ACC112 (cell line): ENCODE measurements at regions not wholly inside any gene's neighbourhood (a gene's known extent, or its start where the extent isn't known, plus 50 kb on each side); places are given as distances from the start of the nearest gene placed in this dataset.

Source experiments
- H2AFZ ChIP-seq: fragments of 200-600 bp; sonication (generic); one replicate; pipeline ENCODE4 v1.6.0; 2017; ENCODE audit warnings: antibody characterized with exemption, low read length; ENCODE audit not compliant: unreplicated experiment
- H3K27ac ChIP-seq: fragments of 200-600 bp; sonication (generic); 2 replicates; pipeline ENCODE4 v1.5.1; 2014; ENCODE audit warnings: low read depth, mild to moderate bottlenecking, antibody characterized with exemption, low read length, moderate library complexity
- H3K27me3 ChIP-seq: fragments of 200-600 bp; sonication (generic); 2 replicates; pipeline ENCODE4 v1.6.1; 2014; ENCODE audit warnings: mild to moderate bottlenecking, antibody characterized with exemption, low read length, moderate library complexity, mixed read lengths; ENCODE audit not compliant: insufficient read depth
- H3K36me3 ChIP-seq: fragments of 200-600 bp; sonication (generic); 2 replicates; pipeline ENCODE4 v1.6.1; 2016; ENCODE audit warnings: mild to moderate bottlenecking, antibody characterized with exemption, low read length, moderate library complexity, mixed read lengths; ENCODE audit not compliant: insufficient read depth
- H3K4me1 ChIP-seq: fragments of 200-600 bp; sonication (generic); one replicate; pipeline ENCODE4 v1.6.1; 2016; ENCODE audit warnings: low read length, mixed read lengths; ENCODE audit not compliant: insufficient read depth, unreplicated experiment, control insufficient read depth
- H3K4me3 ChIP-seq: fragments of 200-600 bp; sonication (generic); 2 replicates; pipeline ENCODE4 v1.5.1; 2014; ENCODE audit warnings: mild to moderate bottlenecking, low read depth, low read length
- H3K79me2 ChIP-seq: fragments of 200-600 bp; sonication (generic); one replicate; pipeline ENCODE4 v1.6.0; 2016; ENCODE audit warnings: low read length; ENCODE audit not compliant: control insufficient read depth, unreplicated experiment, insufficient read depth

- Histone ChIP-seq H3K36me3 (no peaks in the 10 kb centered on the region), H2AFZ (no peak overlapping the region), H3K79me2 (no peaks in the 10 kb centered on the region), H3K4me1 (peaks cover 8% of the 10 kb centered on the region), H3K4me3 (no peak overlapping the region), H3K27me3 (no peaks in the 10 kb centered on the region), H3K27ac (no peak overlapping the region)
These were observed 87.9 kb downstream of the CHST2 start for GRCh38 chr3:143207338-143207961.

GRCh38 chr3:143208976-143209714 lies 89.6 kb downstream of the CHST2 start:
- Histone ChIP-seq H3K4me3 (no peak overlapping the region), H3K27me3 (no peaks in the 10 kb centered on the region), H3K4me1 (peaks cover 4% of the 10 kb centered on the region), H3K79me2 (no peaks in the 10 kb centered on the region), H3K36me3 (no peaks in the 10 kb centered on the region), H2AFZ (no peak overlapping the region), H3K27ac (no peak overlapping the region)

GRCh38 chr3:143209715-143210059 lies 90.1 kb downstream of the CHST2 start:
- H2AFZ ChIP-seq: no peak overlapping the region

GRCh38 chr3:143210141-143210540 lies 90.6 kb downstream of the CHST2 start:
- Histone ChIP-seq H2AFZ (no peak overlapping the region), H3K4me1 (peaks cover 4% of the 10 kb centered on the region)

More at GRCh38 chr3:143209715-143210059, 90.1 kb downstream of the CHST2 start:
- no peaks in the 10 kb centered on the region for H3K79me2 ChIP-seq
- peaks cover 4% of the 10 kb centered on the region for H3K4me1 ChIP-seq
- no peak overlapping the region for H3K27ac ChIP-seq
- no peaks in the 10 kb centered on the region for H3K36me3 ChIP-seq
- no peaks in the 10 kb centered on the region for H3K27me3 ChIP-seq
- H3K4me3 ChIP-seq: no peak overlapping the region

GRCh38 chr3:143215059-143215458 lies 95.5 kb downstream of the CHST2 start:
- no peak overlapping the region for H3K4me3 ChIP-seq
- no peaks in the 10 kb centered on the region for H3K27me3 ChIP-seq
- peaks cover 3% of the 10 kb centered on the region for H3K4me1 ChIP-seq
- no peaks in the 10 kb centered on the region for H3K79me2 ChIP-seq
- no peak overlapping the region for H3K27ac ChIP-seq
- no peak overlapping the region for H2AFZ ChIP-seq
- H3K36me3 ChIP-seq: no peaks in the 10 kb centered on the region

More at GRCh38 chr3:143210141-143210540, 90.6 kb downstream of the CHST2 start:
- Histone ChIP-seq H3K27me3 (no peaks in the 10 kb centered on the region), H3K36me3 (no peaks in the 10 kb centered on the region), H3K27ac (no peak overlapping the region), H3K79me2 (no peaks in the 10 kb centered on the region), H3K4me3 (no peak overlapping the region)
